SK-N-SH (cell line): ENCODE measurements at regions not wholly inside any gene's neighbourhood (a gene's known extent, or its start where the extent isn't known, plus 50 kb on each side); places are given as distances from the start of the nearest gene placed in this dataset.

Experiments
- CTCF ChIP-seq: fragments of 200-600 bp; sonication (generic); IDR thresholded peaks from 2 replicates; pipeline ENCODE4 v1.6.1; 2017; ENCODE audit warnings: antibody characterized with exemption, mild to moderate bottlenecking, moderate library complexity
- EP300 ChIP-seq, 2 experiments: IDR thresholded peaks; 2 replicates each; pipeline versions ENCODE4 v1.4.0 to v1.6.1; 2012; ENCODE audit warnings: borderline replicate concordance in 1 of 2, low read depth in 1 of 2, low read length in 1 of 2
- EZH2phosphoT487 ChIP-seq: fragments of 200-600 bp; sonication (generic); IDR thresholded peaks from 2 replicates; pipeline ENCODE4 v1.6.1; 2017; ENCODE audit warnings: low read depth, mixed run types, mild to moderate bottlenecking, antibody characterized with exemption, moderate library complexity, borderline replicate concordance
- FOSL2 ChIP-seq: IDR thresholded peaks from 2 replicates; pipeline ENCODE4 v1.4.0; 2012; ENCODE audit warnings: low read depth, mild to moderate bottlenecking, moderate library complexity, borderline replicate concordance
- NRF1 ChIP-seq: IDR thresholded peaks from 2 replicates; pipeline ENCODE4 v1.6.1; 2012; ENCODE audit warnings: low read depth, mild to moderate bottlenecking, low read length
- REST ChIP-seq: IDR thresholded peaks from 2 replicates; pipeline ENCODE4 v1.6.1; 2012; ENCODE audit warnings: mild to moderate bottlenecking, low read depth, low read length, moderate library complexity
- RXRA ChIP-seq: IDR thresholded peaks from 2 replicates; pipeline ENCODE4 v1.4.0; 2012; ENCODE audit warnings: low read depth, mild to moderate bottlenecking, borderline replicate concordance
- SMC3 ChIP-seq: IDR thresholded peaks from 2 replicates; pipeline ENCODE4 v1.6.1; 2012; ENCODE audit warnings: low read depth, low read length, improper control_type of control experiment
- TCF12 ChIP-seq: IDR thresholded peaks from 2 replicates; pipeline ENCODE4 v1.4.0; 2012
- USF2 ChIP-seq: fragments of 150-350 bp; IDR thresholded peaks from 2 replicates; pipeline ENCODE4 v1.6.1; 2017; ENCODE audit warnings: antibody characterized with exemption, low read length, low read depth, borderline replicate concordance
- TF ChIP-seq, protein P1 (sequence below): IDR thresholded peaks from 2 replicates; pipeline ENCODE4 v1.4.0; 2012; ENCODE audit warnings: low read depth, borderline replicate concordance

DNA sequence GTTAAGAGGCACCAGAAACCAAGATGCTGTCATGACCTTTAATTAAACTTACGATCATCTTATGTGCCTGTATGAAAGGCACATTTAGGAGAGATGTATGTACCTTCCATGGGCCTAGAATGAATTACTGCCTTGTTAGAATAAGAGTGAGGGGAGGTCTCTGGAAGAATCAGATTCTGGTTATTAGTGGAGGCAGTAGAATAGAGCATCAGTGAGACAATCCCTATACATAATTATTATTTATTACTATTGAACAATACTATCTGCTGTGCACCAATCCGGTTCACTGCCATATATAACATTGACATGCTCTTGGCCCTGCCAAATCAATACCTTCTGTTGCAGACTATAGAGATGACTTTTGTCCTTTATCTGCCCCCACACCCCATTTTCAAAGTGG, 776.5 kb downstream of the DHX35 start:
- TF ChIP-seq RXRA (no peak), TCF12 (no peak), CTCF (no peak), FOSL2 (no peak), NRF1 (no peak), REST (no peak), USF2 (no peak), EZH2phosphoT487 (no peak), EP300 (IDR thresholded peaks at IDR 0.05; ENCODE audit: borderline replicate concordance in 1 of 2, low read depth in 1 of 2, low read length in 1 of 2) (no peak), SMC3 (no peak)
- TF ChIP-seq, protein P1, sequence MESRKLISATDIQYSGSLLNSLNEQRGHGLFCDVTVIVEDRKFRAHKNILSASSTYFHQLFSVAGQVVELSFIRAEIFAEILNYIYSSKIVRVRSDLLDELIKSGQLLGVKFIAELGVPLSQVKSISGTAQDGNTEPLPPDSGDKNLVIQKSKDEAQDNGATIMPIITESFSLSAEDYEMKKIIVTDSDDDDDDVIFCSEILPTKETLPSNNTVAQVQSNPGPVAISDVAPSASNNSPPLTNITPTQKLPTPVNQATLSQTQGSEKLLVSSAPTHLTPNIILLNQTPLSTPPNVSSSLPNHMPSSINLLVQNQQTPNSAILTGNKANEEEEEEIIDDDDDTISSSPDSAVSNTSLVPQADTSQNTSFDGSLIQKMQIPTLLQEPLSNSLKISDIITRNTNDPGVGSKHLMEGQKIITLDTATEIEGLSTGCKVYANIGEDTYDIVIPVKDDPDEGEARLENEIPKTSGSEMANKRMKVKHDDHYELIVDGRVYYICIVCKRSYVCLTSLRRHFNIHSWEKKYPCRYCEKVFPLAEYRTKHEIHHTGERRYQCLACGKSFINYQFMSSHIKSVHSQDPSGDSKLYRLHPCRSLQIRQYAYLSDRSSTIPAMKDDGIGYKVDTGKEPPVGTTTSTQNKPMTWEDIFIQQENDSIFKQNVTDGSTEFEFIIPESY = no peak
